ENCODE measurements at regions not wholly inside any gene's neighbourhood (a gene's known extent, or its start where the extent isn't known, plus 50 kb on each side); places are given as distances from the start of the nearest gene placed in this dataset.

DNA sequence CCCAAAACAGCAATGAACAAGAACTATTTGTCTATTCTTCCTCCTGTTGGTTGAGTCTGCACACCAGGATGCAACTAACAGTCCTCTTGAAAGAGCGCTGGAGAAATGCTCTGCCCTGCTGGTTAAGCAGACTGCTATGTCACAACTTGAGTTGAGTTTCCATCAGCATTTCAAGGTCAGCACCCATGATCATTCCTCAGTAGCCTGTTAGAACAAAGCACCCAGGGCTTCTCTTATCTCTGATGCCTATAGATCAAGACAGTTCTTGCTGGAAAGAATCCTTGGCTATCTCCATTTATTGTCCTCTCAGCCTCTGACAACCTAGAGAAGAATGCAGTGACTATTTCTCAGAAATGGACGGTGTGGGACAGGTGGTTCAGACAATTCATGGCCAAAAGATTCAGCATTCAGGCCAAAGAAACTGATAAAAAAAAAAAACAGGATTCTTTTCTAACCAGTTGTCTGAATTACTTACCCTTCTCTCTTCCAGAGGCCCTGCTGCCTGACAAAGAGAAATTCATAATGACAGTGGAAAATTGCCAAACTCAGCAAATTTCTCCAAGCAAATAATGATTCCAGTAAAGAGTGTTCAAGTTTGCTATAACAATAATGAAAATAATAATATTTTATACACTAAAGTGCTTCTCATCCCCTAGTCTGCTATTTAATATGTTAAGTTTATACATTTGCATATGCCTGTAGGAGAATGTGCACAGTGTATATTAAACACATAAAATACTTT, 306.7 kb downstream of the EMP1 start:
- DNase-seq (ENCODE audit: low spot score) = no peak

GRCh38 chr12:13499008-13499407, 302.5 kb downstream of the EMP1 start:
- no peak for DNase-seq (ENCODE audit: low spot score)

- no peak for DNase-seq (ENCODE audit: low spot score)
Measured at GRCh38 chr12:13496111-13496510, 299.6 kb downstream of the EMP1 start.

GRCh38 chr12:13489246-13489645, 292.7 kb downstream of the EMP1 start:
- DNase-seq (ENCODE audit: low spot score) = no peak

DNA sequence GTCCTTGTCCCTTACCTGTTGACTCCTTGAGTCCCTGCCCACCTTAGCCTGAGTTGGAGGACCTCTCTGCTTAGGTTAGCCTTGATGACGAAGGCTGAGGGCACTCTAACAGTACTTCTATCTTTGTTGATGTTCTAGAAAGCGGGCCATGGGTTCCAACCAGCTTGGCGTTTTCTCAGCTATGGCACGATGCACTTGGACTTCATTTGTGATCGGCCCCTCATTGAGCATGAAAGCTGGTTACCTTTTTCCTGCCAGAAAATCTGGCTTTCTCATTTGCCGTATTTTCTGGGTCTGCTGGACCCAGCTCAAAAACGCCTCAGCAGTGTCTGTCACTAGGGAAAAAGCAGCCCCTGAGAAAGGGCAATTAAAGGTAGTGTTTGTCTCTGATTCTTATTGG, 290.8 kb downstream of the EMP1 start:
- no peak for DNase-seq (ENCODE audit: low spot score)

- no peak for DNase-seq (ENCODE audit: low spot score)
Measured at GRCh38 chr12:13486794-13487193, 290.3 kb downstream of the EMP1 start.

- DNase-seq (ENCODE audit: low spot score) = no peak
Measured at GRCh38 chr12:13478650-13479181, 282.2 kb downstream of the EMP1 start.

DNA sequence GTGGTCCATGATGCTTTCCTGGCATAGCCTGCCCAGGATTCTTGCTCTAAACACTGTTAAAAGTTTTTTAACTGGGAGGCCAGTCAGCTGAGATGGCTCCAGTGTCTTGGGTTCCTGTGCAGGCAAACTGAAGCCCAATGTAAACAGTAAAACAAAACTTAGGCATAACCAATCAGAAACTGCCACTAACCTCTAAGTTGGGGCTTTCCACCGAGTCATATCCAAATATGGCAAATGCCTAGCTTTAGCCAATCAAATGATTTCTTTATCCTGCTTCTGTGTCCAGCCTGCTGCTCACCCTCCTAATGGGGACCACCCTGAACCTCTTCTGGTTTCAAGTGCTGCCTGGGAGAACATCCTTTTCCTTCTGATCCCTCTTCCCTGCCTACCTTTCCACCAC, 277.9 kb downstream of the EMP1 start:
- DNase-seq (ENCODE audit: low spot score) = no peak

- DNase-seq (ENCODE audit: low spot score) = no peak
Measured at GRCh38 chr12:13472690-13473089, 276.2 kb downstream of the EMP1 start.

DNA sequence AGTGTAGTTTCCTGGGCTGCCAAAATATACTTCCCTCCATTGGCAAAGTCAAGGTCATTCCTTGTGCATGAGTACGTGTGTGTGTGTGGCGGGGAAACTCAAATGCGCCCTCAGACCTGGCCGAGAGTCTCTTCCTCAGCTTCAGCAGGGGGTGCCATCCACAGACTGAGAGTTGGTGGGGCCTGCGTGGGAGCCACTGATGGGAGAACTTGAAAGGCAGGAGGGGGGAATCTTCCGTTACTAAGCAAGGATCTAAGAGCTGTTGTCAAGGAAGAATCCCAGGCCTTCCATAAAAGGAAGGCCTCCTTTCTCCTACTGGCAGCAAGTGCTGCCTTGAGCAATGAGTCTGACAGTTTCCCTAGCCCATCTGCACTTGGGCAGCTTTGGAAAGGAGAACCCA, 274.9 kb downstream of the EMP1 start:
- no peak for DNase-seq (ENCODE audit: low spot score)

GRCh38 chr12:13465635-13466034, 269.1 kb downstream of the EMP1 start:
- no peak for DNase-seq (ENCODE audit: low spot score)

DNA sequence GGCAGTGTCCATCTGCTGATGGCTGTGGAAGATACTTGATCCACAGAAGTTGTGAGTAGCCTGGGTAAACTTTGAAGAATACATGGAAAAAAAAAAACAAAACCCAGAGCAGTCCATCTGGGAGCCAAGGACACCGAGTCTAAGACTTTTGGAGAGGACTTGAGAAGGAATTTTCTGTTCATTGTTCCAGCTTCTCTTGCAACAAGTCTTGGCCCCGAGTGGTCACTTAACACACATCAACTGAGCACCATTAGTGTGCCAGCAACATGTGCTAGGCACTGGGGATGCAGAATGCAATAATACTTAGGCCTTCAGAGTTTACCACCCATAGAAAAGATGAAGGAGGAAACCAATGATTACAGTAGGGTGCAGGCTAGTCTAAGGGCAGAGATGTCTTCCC, 266.7 kb downstream of the EMP1 start:
- no peak for DNase-seq (ENCODE audit: low spot score)

DNA sequence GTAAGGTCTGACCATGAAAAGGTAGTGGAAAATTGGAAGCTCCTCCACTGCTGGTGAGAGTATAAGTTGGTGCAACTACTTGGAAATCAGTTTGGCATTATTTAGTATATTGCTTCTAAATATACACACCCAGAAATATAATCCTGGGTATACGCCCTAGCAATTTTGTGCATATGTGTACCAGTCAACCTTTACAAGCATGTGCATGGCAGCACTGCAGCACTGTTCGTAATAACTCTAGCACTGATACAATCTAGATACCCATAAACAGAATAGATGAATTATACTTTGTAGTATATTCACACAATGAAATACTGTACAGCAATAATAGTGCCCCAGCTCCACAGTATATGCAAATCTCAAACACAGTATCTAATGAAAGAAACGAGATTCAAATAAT, 265.9 kb downstream of the EMP1 start:
- DNase-seq (ENCODE audit: low spot score) = no peak

DNA sequence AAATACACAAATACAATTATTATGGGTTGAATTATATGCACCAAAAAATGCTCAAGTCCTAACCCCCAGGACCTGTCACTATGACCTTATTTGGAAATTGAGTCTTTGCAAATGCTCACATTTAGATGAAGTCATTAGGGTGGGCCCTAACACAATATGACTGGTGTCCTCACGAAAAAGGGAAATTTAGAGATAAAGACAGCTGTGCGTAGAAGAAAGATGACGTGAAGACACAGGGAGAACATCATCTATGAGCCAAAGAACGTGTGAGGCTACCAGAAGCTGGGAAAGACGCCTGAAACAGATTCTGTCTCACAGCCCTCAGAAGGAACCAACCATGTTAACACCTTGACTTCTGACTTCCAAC, 259.2 kb downstream of the EMP1 start:
- no peak for DNase-seq (ENCODE audit: low spot score)

DNA sequence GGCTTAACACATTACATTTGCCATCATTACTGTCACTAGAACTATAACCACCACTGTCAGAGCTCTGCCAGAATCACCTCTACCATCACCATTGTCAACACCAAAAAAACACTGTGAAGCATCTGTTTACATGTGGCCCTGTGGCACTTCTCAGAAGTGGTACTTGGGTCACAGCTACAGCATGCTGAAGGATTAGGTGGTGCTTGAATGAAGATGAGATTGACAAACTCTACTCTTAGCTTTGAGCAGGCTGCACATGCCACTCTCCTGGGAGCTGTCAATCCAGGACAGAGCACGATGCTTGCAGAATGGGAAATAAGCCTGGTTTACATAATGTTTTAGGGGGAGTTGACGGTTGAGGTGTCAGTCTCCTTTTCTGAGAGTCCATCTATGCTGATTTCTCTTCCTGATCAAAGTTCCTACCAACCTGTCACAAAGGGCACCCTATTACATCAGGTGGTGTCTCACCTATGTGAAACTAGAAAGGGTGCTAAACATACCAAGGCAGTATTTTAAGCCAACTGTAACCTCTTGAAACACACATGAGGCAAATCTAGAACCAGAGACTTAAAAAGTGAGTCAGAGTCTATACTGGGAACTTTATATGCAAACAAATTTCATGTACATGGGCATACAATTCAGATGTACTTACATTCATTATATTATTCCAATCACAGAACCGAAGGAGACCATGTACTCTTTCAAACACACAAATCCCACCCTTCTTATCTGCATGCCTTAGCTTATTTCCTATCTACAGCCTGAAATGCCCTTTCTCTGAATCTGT, 258.7 kb downstream of the EMP1 start:
- DNase-seq (ENCODE audit: low spot score) = no peak

GRCh38 chr12:13452955-13453570, 256.5 kb downstream of the EMP1 start:
- no peak for DNase-seq (ENCODE audit: low spot score)

DNA sequence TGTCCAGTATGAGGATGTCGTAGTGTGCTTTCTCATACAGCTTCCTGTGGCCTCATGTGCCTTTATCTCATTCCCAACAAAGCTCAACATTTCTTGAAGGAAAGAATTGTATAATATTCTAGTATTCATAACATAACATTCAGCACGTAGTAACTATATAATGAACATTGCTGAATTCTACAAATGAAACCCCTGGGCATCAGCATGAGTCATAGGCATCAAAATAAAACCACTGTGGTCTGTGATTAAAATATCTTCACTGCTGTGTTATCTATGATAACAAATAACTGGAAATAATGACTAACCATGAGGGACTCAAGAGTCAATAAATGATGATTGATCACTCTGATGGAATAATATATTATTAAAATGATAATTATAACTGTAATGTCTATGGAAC, 255.2 kb downstream of the EMP1 start:
- no peak for DNase-seq (ENCODE audit: low spot score)

DNA sequence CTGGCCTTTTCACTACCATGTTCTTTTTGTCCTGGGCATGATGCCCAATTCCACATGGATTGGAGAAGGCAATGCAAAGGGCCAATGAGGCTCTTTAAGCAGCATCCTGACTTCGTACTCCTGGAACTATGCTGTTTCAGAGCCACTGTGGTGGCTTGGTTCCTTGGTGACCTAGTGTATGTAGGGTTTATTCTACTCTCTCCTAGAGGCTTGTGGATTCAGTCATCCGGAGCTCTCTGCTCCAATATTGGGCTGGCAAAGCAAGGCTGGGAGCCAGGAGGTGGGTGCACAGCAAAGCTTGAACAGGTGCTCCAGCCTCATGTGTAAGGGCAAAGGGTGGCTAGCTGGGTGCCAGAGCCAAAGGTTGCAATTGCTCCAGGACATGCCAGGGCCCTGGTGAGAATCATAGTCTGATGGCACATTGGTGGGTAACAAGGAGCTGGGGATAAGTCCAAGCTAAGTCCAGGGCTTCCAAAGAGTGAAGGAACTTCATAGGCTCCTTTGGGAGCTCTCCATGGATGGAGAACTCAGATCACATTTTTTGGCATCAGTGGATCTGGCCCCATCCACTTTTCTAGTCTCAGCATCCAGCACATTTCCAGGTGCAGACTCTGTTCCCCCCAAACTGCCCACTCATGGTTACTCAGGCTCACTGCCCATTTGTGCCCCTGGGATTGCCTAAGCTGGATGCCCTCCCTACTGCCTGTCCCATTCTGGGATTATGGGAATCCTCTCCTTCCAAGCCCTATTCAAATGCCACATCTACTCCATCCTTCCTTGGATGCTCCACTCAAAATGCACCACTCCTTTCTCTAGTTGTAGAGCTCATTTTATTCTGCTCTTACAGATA, 253.9 kb downstream of the EMP1 start:
- no peak for DNase-seq (ENCODE audit: low spot score)

GRCh38 chr12:13444076-13444475, 247.6 kb downstream of the EMP1 start:
- DNase-seq (ENCODE audit: low spot score) = no peak

- DNase-seq (ENCODE audit: low spot score) = no peak
Measured at GRCh38 chr12:13443498-13443897, 247.0 kb downstream of the EMP1 start.

DNA sequence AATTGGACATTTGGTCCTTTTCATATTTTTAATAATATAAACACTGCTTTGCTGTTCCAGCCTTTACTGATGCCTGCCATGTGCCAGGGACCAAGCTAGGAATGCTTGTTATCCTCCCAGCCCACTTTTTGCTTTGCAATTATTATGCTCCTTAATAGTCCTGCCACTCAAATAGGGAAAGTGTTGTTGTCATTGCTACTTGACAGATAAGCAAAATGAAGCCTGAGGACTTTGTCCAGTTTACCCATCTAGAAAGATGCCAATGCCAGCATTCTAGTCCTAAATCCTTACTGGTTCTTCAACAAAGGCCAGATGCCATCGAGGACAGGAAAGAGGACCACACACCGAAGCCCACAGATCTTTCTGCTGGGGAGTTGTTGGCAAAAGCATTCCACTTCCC, 246.5 kb downstream of the EMP1 start:
- DNase-seq (ENCODE audit: low spot score) = no peak

DNA sequence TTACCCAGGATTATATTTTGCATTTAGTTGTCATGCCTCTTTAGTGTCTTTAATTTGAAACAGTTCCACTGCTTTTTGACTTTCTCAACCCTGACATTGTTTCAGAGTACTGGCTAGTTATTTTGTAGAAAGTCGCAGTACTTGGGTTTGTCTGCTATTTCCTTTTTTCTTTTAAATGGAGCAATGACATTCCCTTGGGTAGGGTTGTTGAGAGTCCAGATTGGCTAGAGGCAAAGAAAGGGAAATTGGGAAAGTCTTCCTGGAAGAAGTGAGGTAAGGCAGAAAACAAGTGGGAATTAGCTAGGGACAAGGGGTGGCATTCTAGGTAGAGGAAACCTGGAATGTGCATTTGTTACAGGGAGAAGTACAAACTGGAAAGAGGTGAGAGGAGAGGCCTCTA, 245.9 kb downstream of the EMP1 start:
- no peak for DNase-seq (ENCODE audit: low spot score)
